MM.1S (cell line): ENCODE measurements at regions not wholly inside any gene's neighbourhood (a gene's known extent, or its start where the extent isn't known, plus 50 kb on each side); places are given as distances from the start of the nearest gene placed in this dataset.

Experiments
- EZH2 ChIP-seq: fragments of 300-600 bp; sonication (generic); optimal IDR thresholded peaks from 2 replicates; pipeline ENCODE3; 2017; ENCODE audit warnings: low read depth, mild to moderate bottlenecking, antibody characterized with exemption, low read length, mixed read lengths
- TF ChIP-seq, protein P1 (sequence below): fragments of 300-600 bp; sonication (generic); IDR thresholded peaks from 2 replicates; pipeline ENCODE4 v1.5.1; 2016; ENCODE audit warnings: antibody characterized with exemption, low read length, mixed read lengths

DNA sequence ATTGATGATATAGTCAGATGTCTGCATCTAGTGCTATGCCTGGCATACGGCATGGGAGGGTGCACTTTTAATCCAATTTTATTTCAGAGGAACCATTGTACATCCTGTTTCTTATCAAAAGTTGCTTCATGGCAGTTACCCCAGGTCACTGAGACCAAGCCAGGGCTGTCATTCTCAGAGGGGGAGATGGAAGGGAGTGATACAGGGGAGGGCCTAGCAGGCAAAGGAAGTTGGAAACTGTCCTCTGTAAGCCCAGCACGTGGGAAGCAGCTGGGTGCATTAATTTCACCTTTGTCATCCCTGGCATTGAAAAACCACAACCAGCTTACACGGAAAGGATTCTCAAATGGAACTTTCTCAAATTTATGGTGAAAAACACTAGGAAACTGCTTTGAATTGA is 458.7 kb upstream of the ADAMTS5 start:
- TF ChIP-seq, protein P1, sequence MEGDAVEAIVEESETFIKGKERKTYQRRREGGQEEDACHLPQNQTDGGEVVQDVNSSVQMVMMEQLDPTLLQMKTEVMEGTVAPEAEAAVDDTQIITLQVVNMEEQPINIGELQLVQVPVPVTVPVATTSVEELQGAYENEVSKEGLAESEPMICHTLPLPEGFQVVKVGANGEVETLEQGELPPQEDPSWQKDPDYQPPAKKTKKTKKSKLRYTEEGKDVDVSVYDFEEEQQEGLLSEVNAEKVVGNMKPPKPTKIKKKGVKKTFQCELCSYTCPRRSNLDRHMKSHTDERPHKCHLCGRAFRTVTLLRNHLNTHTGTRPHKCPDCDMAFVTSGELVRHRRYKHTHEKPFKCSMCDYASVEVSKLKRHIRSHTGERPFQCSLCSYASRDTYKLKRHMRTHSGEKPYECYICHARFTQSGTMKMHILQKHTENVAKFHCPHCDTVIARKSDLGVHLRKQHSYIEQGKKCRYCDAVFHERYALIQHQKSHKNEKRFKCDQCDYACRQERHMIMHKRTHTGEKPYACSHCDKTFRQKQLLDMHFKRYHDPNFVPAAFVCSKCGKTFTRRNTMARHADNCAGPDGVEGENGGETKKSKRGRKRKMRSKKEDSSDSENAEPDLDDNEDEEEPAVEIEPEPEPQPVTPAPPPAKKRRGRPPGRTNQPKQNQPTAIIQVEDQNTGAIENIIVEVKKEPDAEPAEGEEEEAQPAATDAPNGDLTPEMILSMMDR = no peak
- TF ChIP-seq EZH2 = no peak
